ENCODE measurements at regions not wholly inside any gene's neighbourhood (a gene's known extent, or its start where the extent isn't known, plus 50 kb on each side); places are given as distances from the start of the nearest gene placed in this dataset.

DNA sequence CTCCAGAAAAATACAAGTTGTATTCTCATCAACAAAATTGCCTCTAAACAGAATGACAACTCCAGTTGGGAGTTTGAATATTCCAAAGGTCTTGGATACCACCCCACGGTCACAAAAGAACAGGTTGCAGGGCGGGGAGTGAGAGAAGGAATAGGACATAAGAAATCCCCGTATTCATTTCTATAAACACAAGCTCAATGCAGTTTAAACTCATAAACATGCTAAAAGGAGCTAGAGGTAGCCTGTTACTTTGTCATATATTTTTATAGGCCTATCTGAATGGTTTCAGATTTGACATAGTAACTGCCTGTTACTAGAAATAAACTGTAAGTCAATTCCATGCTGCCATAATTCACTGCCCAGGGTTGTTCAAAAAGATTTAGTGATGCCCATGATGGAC, 567.5 kb downstream of the BCL11A start:
- Histone ChIP-seq H3K9me3 (ENCODE audit: insufficient read depth, low read length) (no peaks in the 10 kb centered on the region), H3K9ac (ENCODE audit: insufficient read length, low read depth) (no peak overlapping the region), H3K4me1 (ENCODE audit: insufficient read depth, insufficient read length) (no peaks in the 10 kb centered on the region), H3K4me3 (ENCODE audit: insufficient read length, low read depth) (no peak overlapping the region), H3K27me3 (ENCODE audit: insufficient read depth, insufficient read length) (no peaks in the 10 kb centered on the region), H3K36me3 (ENCODE audit: insufficient read depth, insufficient read length, low read length) (no peaks in the 10 kb centered on the region)
- TF ChIP-seq SUZ12 (IDR thresholded peaks at IDR 0.05; ENCODE audit: extremely low read depth, insufficient read depth, insufficient read length) (no peak), YY1 (IDR thresholded peaks at IDR 0.05; ENCODE audit: insufficient read depth, insufficient read length) (no peak), ZNF274 (IDR thresholded peaks at IDR 0.05; ENCODE audit: low read depth, low read length) (no peak)
- no peak for DNase-seq (ENCODE audit: low read depth, low spot score)

GRCh38 chr2:59974051-59974766, 579.2 kb downstream of the BCL11A start:
- no peak overlapping the region for H3K9ac ChIP-seq (ENCODE audit: insufficient read length, low read depth)
- DNase-seq (ENCODE audit: low read depth, low spot score): no peak
- no peaks in the 10 kb centered on the region for H3K27me3 ChIP-seq (ENCODE audit: insufficient read depth, insufficient read length)
- no peak overlapping the region for H3K4me3 ChIP-seq (ENCODE audit: insufficient read length, low read depth)
- H3K4me1 ChIP-seq (ENCODE audit: insufficient read depth, insufficient read length): no peaks in the 10 kb centered on the region
- no peaks in the 10 kb centered on the region for H3K9me3 ChIP-seq (ENCODE audit: insufficient read depth, low read length)
- TF ChIP-seq ZNF274 (IDR thresholded peaks at IDR 0.05; ENCODE audit: low read depth, low read length) (no peak), SUZ12 (IDR thresholded peaks at IDR 0.05; ENCODE audit: extremely low read depth, insufficient read depth, insufficient read length) (no peak), YY1 (IDR thresholded peaks at IDR 0.05; ENCODE audit: insufficient read depth, insufficient read length) (no peak)
- no peaks in the 10 kb centered on the region for H3K36me3 ChIP-seq (ENCODE audit: insufficient read depth, insufficient read length, low read length)

DNA sequence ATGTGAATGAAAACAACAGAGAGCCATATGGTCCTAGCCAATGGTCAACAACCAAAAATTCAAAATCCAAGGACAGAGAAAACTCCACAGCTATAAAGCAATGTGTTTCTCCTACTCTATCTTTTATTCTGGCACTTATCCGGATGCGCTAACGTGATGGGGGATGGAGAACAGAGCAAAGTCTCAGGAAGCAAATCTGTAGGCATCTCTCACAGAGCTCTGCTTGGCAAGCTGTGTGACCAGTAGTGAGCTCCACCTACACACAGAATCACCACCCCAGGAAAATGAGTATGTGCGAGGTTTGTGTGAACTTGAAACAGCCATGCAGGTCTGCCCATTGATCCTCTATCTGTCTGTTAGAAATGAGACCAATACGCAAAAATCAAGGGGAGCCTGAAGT, 584.3 kb downstream of the BCL11A start:
- H3K36me3 ChIP-seq (ENCODE audit: insufficient read depth, insufficient read length, low read length): no peaks in the 10 kb centered on the region
- H3K4me3 ChIP-seq (ENCODE audit: insufficient read length, low read depth): no peak overlapping the region
- H3K9me3 ChIP-seq (ENCODE audit: insufficient read depth, low read length): no peaks in the 10 kb centered on the region
- no peaks in the 10 kb centered on the region for H3K4me1 ChIP-seq (ENCODE audit: insufficient read depth, insufficient read length)
- no peak overlapping the region for H3K9ac ChIP-seq (ENCODE audit: insufficient read length, low read depth)
- no peak for TF ChIP-seq ZNF274 (IDR thresholded peaks at IDR 0.05; ENCODE audit: low read depth, low read length)
- TF ChIP-seq SUZ12 (IDR thresholded peaks at IDR 0.05; ENCODE audit: extremely low read depth, insufficient read depth, insufficient read length): no peak
- no peak for TF ChIP-seq YY1 (IDR thresholded peaks at IDR 0.05; ENCODE audit: insufficient read depth, insufficient read length)
- no peaks in the 10 kb centered on the region for H3K27me3 ChIP-seq (ENCODE audit: insufficient read depth, insufficient read length)
- no peak for DNase-seq (ENCODE audit: low read depth, low spot score)

DNA sequence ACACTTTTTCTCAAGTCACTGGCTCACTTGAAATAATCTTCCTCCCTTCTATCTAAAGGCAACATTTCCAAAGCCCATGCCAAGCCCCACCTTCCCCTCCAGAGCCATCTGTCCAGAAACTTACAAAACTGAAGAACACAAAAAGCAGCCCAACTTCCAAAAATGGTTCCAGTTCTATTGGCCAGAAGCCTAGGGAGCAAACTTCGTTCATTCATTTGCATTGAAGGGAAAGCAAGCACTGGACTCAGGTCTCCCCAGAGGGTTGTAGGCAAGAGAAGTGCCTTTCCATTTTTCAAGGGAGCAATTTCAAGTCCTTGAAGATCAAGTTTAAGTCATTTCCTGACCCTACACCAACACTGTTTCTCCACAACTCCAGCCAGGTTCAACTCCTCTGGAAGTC, 585.0 kb downstream of the BCL11A start:
- H3K4me1 ChIP-seq (ENCODE audit: insufficient read depth, insufficient read length): no peaks in the 10 kb centered on the region
- TF ChIP-seq SUZ12 (IDR thresholded peaks at IDR 0.05; ENCODE audit: extremely low read depth, insufficient read depth, insufficient read length): no peak
- no peak for TF ChIP-seq ZNF274 (IDR thresholded peaks at IDR 0.05; ENCODE audit: low read depth, low read length)
- no peak for TF ChIP-seq YY1 (IDR thresholded peaks at IDR 0.05; ENCODE audit: insufficient read depth, insufficient read length)

DNA sequence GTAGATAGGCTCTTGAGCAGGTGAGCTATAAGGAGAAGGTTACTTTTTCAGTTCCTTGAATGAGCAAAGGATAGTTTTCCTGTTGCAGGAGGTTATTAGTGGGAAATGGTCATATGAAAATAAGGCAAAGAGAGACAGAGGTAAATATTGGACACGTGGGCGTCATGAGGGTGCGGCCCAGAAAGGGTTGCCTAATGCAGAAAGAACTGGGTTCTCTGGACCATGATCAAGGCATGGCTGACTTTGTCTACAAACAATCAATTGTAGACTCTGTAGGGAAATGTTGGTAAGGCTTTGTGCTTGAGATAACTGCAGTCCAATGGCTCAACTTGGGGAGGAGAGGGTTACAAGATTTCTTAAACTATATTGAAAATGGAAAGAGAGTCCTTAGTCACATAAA, 585.8 kb downstream of the BCL11A start:
- H3K9ac ChIP-seq (ENCODE audit: insufficient read length, low read depth): no peak overlapping the region
- H3K9me3 ChIP-seq (ENCODE audit: insufficient read depth, low read length): no peaks in the 10 kb centered on the region
- no peak for DNase-seq (ENCODE audit: low read depth, low spot score)
- H3K4me3 ChIP-seq (ENCODE audit: insufficient read length, low read depth): no peak overlapping the region
- no peak for TF ChIP-seq ZNF274 (IDR thresholded peaks at IDR 0.05; ENCODE audit: low read depth, low read length)
- TF ChIP-seq YY1 (IDR thresholded peaks at IDR 0.05; ENCODE audit: insufficient read depth, insufficient read length): no peak
- TF ChIP-seq SUZ12 (IDR thresholded peaks at IDR 0.05; ENCODE audit: extremely low read depth, insufficient read depth, insufficient read length): no peak
- no peaks in the 10 kb centered on the region for H3K36me3 ChIP-seq (ENCODE audit: insufficient read depth, insufficient read length, low read length)
- H3K27me3 ChIP-seq (ENCODE audit: insufficient read depth, insufficient read length): no peaks in the 10 kb centered on the region
- no peaks in the 10 kb centered on the region for H3K4me1 ChIP-seq (ENCODE audit: insufficient read depth, insufficient read length)

More for the DNA sequence above, 585.0 kb downstream of the BCL11A start:
- H3K27me3 ChIP-seq (ENCODE audit: insufficient read depth, insufficient read length): no peaks in the 10 kb centered on the region
- no peaks in the 10 kb centered on the region for H3K36me3 ChIP-seq (ENCODE audit: insufficient read depth, insufficient read length, low read length)
- H3K4me3 ChIP-seq (ENCODE audit: insufficient read length, low read depth): no peak overlapping the region
- no peak for DNase-seq (ENCODE audit: low read depth, low spot score)
- H3K9me3 ChIP-seq (ENCODE audit: insufficient read depth, low read length): no peaks in the 10 kb centered on the region
- H3K9ac ChIP-seq (ENCODE audit: insufficient read length, low read depth): no peak overlapping the region

GRCh38 chr2:59963157-59963556, 590.3 kb downstream of the BCL11A start:
- no peak for TF ChIP-seq YY1 (IDR thresholded peaks at IDR 0.05; ENCODE audit: insufficient read depth, insufficient read length)
- no peak for TF ChIP-seq ZNF274 (IDR thresholded peaks at IDR 0.05; ENCODE audit: low read depth, low read length)
- no peak for TF ChIP-seq SUZ12 (IDR thresholded peaks at IDR 0.05; ENCODE audit: extremely low read depth, insufficient read depth, insufficient read length)
- H3K4me1 ChIP-seq (ENCODE audit: insufficient read depth, insufficient read length): no peaks in the 10 kb centered on the region
- no peaks in the 10 kb centered on the region for H3K36me3 ChIP-seq (ENCODE audit: insufficient read depth, insufficient read length, low read length)
- no peak overlapping the region for H3K4me3 ChIP-seq (ENCODE audit: insufficient read length, low read depth)
- no peaks in the 10 kb centered on the region for H3K27me3 ChIP-seq (ENCODE audit: insufficient read depth, insufficient read length)
- H3K9ac ChIP-seq (ENCODE audit: insufficient read length, low read depth): no peak overlapping the region
- H3K9me3 ChIP-seq (ENCODE audit: insufficient read depth, low read length): no peaks in the 10 kb centered on the region
- DNase-seq (ENCODE audit: low read depth, low spot score): no peak

DNA sequence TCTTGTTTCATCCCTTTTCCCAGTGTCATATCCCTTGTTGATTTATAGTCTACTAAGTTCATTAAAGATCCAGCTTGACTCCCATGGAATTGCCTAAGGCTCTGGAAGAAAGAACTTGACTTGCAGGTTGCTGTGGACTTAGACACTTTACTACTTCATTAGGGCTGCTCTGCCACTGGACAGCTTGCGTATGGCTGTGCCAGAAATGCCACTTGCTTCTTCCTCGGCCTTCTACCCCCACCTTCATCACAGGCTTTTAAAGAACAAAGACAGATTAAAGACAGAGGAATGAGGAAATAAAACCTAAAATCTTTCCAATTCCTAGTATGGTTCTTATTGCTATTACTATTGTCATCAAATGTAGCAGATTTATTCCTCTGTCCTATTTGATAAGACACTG, 591.7 kb downstream of the BCL11A start:
- H3K27me3 ChIP-seq (ENCODE audit: insufficient read depth, insufficient read length): no peaks in the 10 kb centered on the region
- TF ChIP-seq ZNF274 (IDR thresholded peaks at IDR 0.05; ENCODE audit: low read depth, low read length): no peak
- no peak for TF ChIP-seq SUZ12 (IDR thresholded peaks at IDR 0.05; ENCODE audit: extremely low read depth, insufficient read depth, insufficient read length)
- TF ChIP-seq YY1 (IDR thresholded peaks at IDR 0.05; ENCODE audit: insufficient read depth, insufficient read length): no peak
- H3K36me3 ChIP-seq (ENCODE audit: insufficient read depth, insufficient read length, low read length): no peaks in the 10 kb centered on the region
- no peaks in the 10 kb centered on the region for H3K4me1 ChIP-seq (ENCODE audit: insufficient read depth, insufficient read length)
- H3K9ac ChIP-seq (ENCODE audit: insufficient read length, low read depth): no peak overlapping the region
- no peaks in the 10 kb centered on the region for H3K9me3 ChIP-seq (ENCODE audit: insufficient read depth, low read length)
- no peak for DNase-seq (ENCODE audit: low read depth, low spot score)
- no peak overlapping the region for H3K4me3 ChIP-seq (ENCODE audit: insufficient read length, low read depth)
